ENCODE measurements at regions not wholly inside any gene's neighbourhood (a gene's known extent, or its start where the extent isn't known, plus 50 kb on each side); places are given as distances from the start of the nearest gene placed in this dataset.
"Not testable (repeated sequence)": the region's sequence is repeated elsewhere in the genome, so short reads cannot be mapped to it uniquely, and the experiment has no call there.

- H3K9ac ChIP-seq (ENCODE audit: low read depth in 2 of 2, low read length in 2 of 2) = no peak overlapping the region
- TF ChIP-seq CTCF (IDR thresholded peaks at IDR 0.05) = no peak
- no peaks in the 10 kb centered on the region for H3K9me3 ChIP-seq
- H3K36me3 ChIP-seq = no peaks in the 10 kb centered on the region
- no peak overlapping the region for H3K27ac ChIP-seq
- H3K4me3 ChIP-seq = no peak overlapping the region
- DNase-seq = no peak
- H3K4me1 ChIP-seq = peaks cover under 1% of the 10 kb centered on the region
- peaks cover 6% of the 10 kb centered on the region for H3K27me3 ChIP-seq
- intact Hi-C loops (cut with DNase I) = no loop called here
Measured at GRCh38 chr5:42943931-42944631, 96.0 kb downstream of the ANXA2R start.

GRCh38 chr5:42940853-42941252, 99.3 kb downstream of the ANXA2R start:
- peaks cover 6% of the 10 kb centered on the region for H3K27me3 ChIP-seq
- no peak overlapping the region for H3K27ac ChIP-seq
- no peak overlapping the region for H3K4me3 ChIP-seq
- no peaks in the 10 kb centered on the region for H3K4me1 ChIP-seq
- H3K36me3 ChIP-seq = no peaks in the 10 kb centered on the region
- DNase-seq = no peak
- no peaks in the 10 kb centered on the region for H3K9me3 ChIP-seq
- H3K9ac ChIP-seq (ENCODE audit: low read depth in 2 of 2, low read length in 2 of 2) = no peak overlapping the region
- intact Hi-C loops (cut with DNase I) = no loop called here
- no peak for TF ChIP-seq CTCF (IDR thresholded peaks at IDR 0.05)

- H3K4me3 ChIP-seq; H3K9ac ChIP-seq (ENCODE audit: low read depth in 2 of 2, low read length in 2 of 2); H3K27ac ChIP-seq; H3K36me3 ChIP-seq; DNase-seq; intact Hi-C loops (cut with DNase I); H3K9me3 ChIP-seq; H3K4me1 ChIP-seq; H3K27me3 ChIP-seq: not testable (repeated sequence)
Measured at GRCh38 chr5:42932011-42932410, 108.1 kb downstream of the ANXA2R start.

GRCh38 chr5:42931451-42931850, 108.7 kb downstream of the ANXA2R start:
- H3K36me3 ChIP-seq; H3K9ac ChIP-seq (ENCODE audit: low read depth in 2 of 2, low read length in 2 of 2); H3K4me3 ChIP-seq; H3K4me1 ChIP-seq; H3K27me3 ChIP-seq; H3K27ac ChIP-seq; intact Hi-C loops (cut with DNase I); H3K9me3 ChIP-seq; DNase-seq: not testable (repeated sequence)

- Histone ChIP-seq H3K4me1 (no peaks in the 10 kb centered on the region), H3K9ac (ENCODE audit: low read depth in 2 of 2, low read length in 2 of 2) (no peak overlapping the region), H3K9me3 (no peaks in the 10 kb centered on the region), H3K36me3 (no peaks in the 10 kb centered on the region), H3K27me3 (no peaks in the 10 kb centered on the region), H3K27ac (no peak overlapping the region), H3K4me3 (no peak overlapping the region)
- TF ChIP-seq CTCF (IDR thresholded peaks at IDR 0.05) = no peak
- intact Hi-C loops (cut with DNase I) = no loop called here
- DNase-seq = no peak
Measured at GRCh38 chr5:42930934-42931333, 109.2 kb downstream of the ANXA2R start.

- Histone ChIP-seq H3K4me3 (no peak overlapping the region), H3K9me3 (no peaks in the 10 kb centered on the region), H3K27me3 (no peaks in the 10 kb centered on the region), H3K27ac (no peak overlapping the region), H3K36me3 (no peaks in the 10 kb centered on the region), H3K9ac (ENCODE audit: low read depth in 2 of 2, low read length in 2 of 2) (no peak overlapping the region), H3K4me1 (no peaks in the 10 kb centered on the region)
- intact Hi-C loops (cut with DNase I) = no loop called here
- no peak for DNase-seq
- no peak for TF ChIP-seq CTCF (IDR thresholded peaks at IDR 0.05)
Measured at GRCh38 chr5:42929871-42930270, 110.2 kb downstream of the ANXA2R start.
